GM06990 (cell line): ENCODE measurements at regions not wholly inside any gene's neighbourhood (a gene's known extent, or its start where the extent isn't known, plus 50 kb on each side); places are given as distances from the start of the nearest gene placed in this dataset.

ENCODE experiments used
- DNase-seq: peaks from one replicate; pipeline ENCODE4 v3.0.0-alpha.2; 2011; ENCODE audit not compliant: insufficient read length; ENCODE audit errors: extremely low read depth
- H3K27me3 ChIP-seq: replicated peaks from 2 replicates; pipeline ENCODE4 v1.6.0; 2011; ENCODE audit warnings: low read length; ENCODE audit not compliant: control insufficient read depth, insufficient read depth
- H3K36me3 ChIP-seq: 2 replicates; pipeline ENCODE4 v1.5.1; 2011; ENCODE audit warnings: low read length; ENCODE audit not compliant: control insufficient read depth, insufficient read depth
- H3K4me3 ChIP-seq: replicated peaks from 2 replicates; pipeline ENCODE4 v1.5.1; 2011; ENCODE audit warnings: low read depth, mild to moderate bottlenecking, control low read depth, low read length
- CTCF ChIP-seq: IDR thresholded peaks from 2 replicates; pipeline ENCODE4 v1.5.1; 2011; ENCODE audit warnings: low read length, control low read depth, mild to moderate bottlenecking, inconsistent platforms; ENCODE audit not compliant: insufficient read depth, poor library complexity, severe bottlenecking

- H3K27me3 ChIP-seq = no peaks in the 10 kb centered on the region
- no peak overlapping the region for H3K4me3 ChIP-seq
- TF ChIP-seq CTCF = no peak
Observed at GRCh38 chr20:61054411-61054810, 197.7 kb upstream of the CDH4 start.

GRCh38 chr20:61055180-61056010, 196.7 kb upstream of the CDH4 start:
- no peak for TF ChIP-seq CTCF
- H3K4me3 ChIP-seq = no peak overlapping the region
- H3K36me3 ChIP-seq = no peaks in the 10 kb centered on the region
- H3K27me3 ChIP-seq = no peaks in the 10 kb centered on the region
- no peak for DNase-seq

More at GRCh38 chr20:61054411-61054810, 197.7 kb upstream of the CDH4 start:
- DNase-seq = no peak
- no peaks in the 10 kb centered on the region for H3K36me3 ChIP-seq

GRCh38 chr20:61056116-61056515, 195.9 kb upstream of the CDH4 start:
- no peaks in the 10 kb centered on the region for H3K27me3 ChIP-seq
- no peaks in the 10 kb centered on the region for H3K36me3 ChIP-seq
- no peak for TF ChIP-seq CTCF
- H3K4me3 ChIP-seq = no peak overlapping the region
- no peak for DNase-seq

GRCh38 chr20:61056627-61057442, 195.2 kb upstream of the CDH4 start:
- no peaks in the 10 kb centered on the region for H3K36me3 ChIP-seq
- no peak for DNase-seq
- no peak overlapping the region for H3K4me3 ChIP-seq
- no peak for TF ChIP-seq CTCF
- no peaks in the 10 kb centered on the region for H3K27me3 ChIP-seq

GRCh38 chr20:61057443-61058121, 194.5 kb upstream of the CDH4 start:
- no peak for DNase-seq
- Histone ChIP-seq H3K4me3 (no peak overlapping the region), H3K36me3 (no peaks in the 10 kb centered on the region), H3K27me3 (no peaks in the 10 kb centered on the region)
- no peak for TF ChIP-seq CTCF
